OCI-M2 (cell line): ENCODE measurements at regions not wholly inside any gene's neighbourhood (a gene's known extent, or its start where the extent isn't known, plus 50 kb on each side); places are given as distances from the start of the nearest gene placed in this dataset.
"Not testable (repeated sequence)": the region's sequence is repeated elsewhere in the genome, so short reads cannot be mapped to it uniquely, and the experiment has no call there.

Experiments
- DNase-seq: peaks from one replicate; lab custom pipeline; 2025; ENCODE audit not compliant: unreplicated experiment; lab: John Stamatoyannopoulos, UW

DNA sequence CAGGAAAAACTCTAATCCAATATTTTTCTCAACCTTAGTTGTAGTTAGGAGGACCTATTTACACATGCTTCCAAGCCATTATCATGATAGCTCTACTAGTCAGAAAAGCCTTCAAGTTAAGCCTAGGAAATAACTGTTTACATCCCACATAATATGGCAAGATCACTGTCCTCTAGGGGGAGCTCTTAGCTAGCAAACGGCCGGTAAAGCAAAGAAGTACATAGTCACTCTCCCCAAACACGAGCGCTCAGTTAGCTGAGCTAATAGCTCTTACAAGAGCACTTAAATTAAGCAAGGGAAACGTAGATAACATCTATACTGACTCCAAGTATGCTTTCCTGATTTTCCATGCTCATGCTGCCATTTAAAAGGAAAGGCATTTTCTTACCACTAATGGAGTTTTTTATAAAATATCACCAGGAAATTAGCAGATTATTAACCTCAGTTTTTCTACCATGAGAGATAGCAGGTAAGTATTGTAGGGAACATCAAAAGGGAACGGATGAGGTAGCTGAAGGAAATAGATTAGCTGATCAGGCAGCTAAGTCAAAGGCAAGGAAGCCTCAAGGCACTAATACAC is 100.6 kb upstream of the PABPC3 start:
- peak; percentile 16 for DNase-seq

DNA sequence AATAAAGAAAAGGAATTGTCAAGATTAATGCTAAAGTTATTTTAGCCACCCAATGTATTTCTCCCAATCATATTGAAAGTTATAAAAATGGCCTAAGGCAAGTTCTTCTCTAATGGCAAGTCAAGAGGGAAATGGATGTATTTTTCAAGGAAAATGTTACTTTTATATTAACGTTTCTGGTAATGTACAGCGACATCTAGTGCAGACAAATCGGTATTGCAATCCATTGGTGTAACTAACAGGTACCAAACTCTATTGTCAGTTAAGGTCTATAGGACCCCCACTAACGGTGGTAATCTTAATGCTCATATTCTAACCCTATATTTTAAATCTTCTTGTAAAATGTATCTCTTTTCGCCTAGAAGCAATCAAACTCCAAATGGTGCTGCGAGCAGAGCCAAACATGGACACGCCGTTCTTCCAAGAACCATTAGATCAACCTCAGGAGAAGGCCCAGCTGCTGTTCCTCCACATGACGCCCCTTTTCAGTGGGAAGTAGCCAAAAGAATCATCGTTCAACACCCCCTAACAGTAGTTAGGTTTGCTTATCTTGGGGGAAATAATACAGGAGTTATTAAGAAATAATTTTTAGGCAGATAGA is 98.5 kb upstream of the PABPC3 start:
- DNase-seq, result no peak

GRCh38 chr13:24998433-24998832 is 97.5 kb upstream of the PABPC3 start:
- no peak for DNase-seq

GRCh38 chr13:25001476-25002206 is 94.3 kb upstream of the PABPC3 start:
- no peak for DNase-seq

DNA sequence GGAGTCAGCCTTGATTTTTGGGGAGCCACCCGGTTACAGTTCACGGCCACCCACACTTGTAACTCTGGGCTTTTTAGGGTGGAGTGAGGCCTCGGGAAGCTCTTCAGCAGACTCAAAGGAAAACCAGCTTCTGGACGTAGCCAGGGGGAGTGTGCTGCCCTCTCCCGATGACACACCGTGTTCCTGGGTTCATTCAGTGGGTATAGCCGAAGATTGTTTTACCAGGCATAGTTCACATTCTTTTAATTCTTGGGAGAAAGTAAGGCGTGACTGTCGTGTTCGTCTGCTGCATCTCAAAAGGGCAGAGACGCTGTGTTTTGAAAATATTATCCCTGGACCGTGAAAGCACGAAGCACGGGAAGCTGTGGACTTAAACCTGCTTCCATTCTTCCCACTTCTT is 93.6 kb upstream of the PABPC3 start:
- DNase-seq, result not testable (repeated sequence)

GRCh38 chr13:25004489-25004888 is 91.4 kb upstream of the PABPC3 start:
- not testable (repeated sequence) for DNase-seq

GRCh38 chr13:25005050-25005497 is 90.9 kb upstream of the PABPC3 start:
- DNase-seq, result not testable (repeated sequence)

- not testable (repeated sequence) for DNase-seq
Measured at GRCh38 chr13:25007389-25007788, 88.5 kb upstream of the PABPC3 start.

DNA sequence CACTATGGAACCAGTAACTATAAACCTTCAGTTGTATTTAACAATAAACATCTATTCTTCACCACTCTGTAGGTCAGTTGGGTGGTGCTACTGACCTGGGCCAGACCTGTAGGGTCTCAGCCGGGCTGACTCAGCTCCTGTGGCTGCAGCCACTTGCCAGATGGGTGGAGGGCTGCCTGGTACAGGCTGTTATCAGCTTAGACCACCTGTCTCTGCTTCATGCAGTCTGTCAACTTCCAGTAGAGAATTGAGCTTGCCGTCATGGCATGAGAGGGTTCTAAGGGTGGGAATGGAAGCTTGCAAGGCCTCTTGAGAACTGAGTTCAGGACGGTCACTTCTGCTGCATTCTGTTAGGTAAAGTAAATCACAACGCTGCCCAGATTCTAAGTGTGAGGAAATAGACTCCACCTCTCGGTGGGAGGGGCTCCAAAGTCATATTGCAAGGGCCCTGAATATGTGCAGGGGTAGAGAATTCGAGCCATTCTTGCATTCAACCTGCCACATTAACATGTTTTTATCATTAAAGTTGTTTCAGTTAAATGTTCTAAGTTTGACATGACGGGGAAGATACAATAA is 81.5 kb upstream of the PABPC3 start:
- DNase-seq, result not testable (repeated sequence)

DNA sequence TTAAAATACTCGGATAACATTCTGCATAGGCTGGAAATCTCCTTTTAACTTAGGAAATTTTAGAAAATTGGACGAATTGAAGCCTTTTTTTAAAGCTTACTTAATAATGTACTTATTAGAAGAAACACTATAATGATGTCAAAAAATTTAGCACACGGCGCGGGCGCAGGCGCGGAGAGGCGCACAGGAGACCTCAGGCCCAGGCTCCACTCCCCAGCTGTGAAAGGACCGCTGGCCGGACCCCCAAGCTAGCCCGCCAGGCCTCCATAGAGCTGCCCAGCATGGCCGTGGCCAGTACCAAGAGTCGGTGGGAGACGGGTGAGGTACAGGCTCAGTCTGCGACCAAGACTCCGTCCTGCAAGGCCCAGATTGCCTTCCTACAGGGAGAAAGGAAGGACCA is 78.8 kb upstream of the PABPC3 start:
- not testable (repeated sequence) for DNase-seq

- not testable (repeated sequence) for DNase-seq
Measured at GRCh38 chr13:25017808-25018728, 77.9 kb upstream of the PABPC3 start.

DNA sequence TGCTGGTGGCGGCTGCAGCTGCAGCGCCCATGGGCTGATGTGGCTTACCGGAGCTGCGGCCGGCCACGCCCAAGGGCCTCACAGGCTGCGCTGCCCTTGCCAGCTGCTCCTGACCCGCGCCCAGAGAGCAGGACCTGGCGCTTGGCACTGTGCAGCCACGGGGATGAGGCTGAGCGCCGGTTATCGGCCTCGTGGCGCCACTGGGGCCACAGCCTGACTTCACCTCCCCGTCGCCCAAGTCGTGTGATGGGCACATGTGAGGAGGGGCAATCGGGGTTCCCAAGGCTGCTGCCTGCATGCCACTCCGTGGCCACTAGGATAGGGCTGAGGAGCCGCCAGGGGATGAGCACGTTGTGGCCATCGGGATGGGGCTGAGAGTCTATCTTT is 77.2 kb upstream of the PABPC3 start:
- no peak for DNase-seq

DNA sequence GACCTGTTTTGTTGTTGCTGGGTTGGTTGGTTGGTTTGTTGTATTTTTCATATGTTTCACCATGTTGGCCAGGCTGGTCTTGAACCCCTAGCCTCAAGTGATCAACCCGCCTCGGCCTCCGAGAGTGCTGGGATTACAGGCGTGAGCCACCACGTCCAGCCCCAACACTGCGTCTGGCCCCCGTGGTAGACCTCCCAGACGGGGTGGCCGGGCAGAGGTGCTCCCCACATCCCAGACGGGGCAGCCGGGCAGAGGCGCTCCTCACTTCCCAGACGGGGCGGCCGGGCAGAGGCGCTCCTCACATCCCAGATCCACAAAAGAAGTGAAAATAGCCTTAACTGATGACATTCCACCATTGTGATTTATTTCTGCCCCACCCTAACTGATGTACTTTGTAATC is 76.2 kb upstream of the PABPC3 start:
- DNase-seq, result not testable (repeated sequence)

DNA sequence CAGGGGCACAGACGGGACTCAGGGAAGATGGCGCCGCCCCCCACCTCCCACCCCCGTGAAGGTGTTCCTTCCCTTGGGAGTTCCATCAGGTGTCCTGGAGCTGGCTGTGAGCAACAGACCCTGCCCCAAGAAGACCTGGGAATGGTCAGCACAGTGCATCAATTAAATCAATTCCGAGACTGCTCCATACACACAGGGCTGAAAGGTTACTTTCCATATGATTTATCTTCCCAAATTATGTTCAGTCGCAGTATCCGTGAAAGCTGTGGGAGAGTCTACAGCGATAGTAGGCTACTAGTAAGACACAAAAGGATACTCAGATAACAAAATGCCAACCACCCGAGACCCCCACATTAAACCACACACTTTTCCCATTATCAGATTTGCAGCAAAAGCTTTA is 71.8 kb upstream of the PABPC3 start:
- no peak for DNase-seq

DNA sequence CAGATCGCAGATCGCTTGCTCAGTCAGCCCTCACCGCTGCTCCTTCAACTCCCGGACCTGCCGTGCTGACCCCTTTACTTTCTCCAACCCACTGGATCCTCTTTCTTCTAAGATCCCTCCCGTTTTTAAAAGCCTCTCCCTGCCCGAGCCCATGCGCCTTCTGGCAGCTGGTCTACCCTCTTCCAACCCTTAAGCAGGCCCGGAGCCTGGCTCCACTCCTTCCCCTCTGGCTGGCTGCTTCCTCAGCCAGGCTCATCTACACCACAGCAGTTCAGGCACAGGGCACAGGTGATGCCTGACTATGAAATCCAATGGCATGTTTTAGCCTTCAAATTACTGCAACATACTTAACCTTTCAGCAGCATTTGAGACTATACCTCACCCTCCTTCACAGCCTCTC is 63.8 kb upstream of the PABPC3 start:
- DNase-seq, result no peak

DNA sequence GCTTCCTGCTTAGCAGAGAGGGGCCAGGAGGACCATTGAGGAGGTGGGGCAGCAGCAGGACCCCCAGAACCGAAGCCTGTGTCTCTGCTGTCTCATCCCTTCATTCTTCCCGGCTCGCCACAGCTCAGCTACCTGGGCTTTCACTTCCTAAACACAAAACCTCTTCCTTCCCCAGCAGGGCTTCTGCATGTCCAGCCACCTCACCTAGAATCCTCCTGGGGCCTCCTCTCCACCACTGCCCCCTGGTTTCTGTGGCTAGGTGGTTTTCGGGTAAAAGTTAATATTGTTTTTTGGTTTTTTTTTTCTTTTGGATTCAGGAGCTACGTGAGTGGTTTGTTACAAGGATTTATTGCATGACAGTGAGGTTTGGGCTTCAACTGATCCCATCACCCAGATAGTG is 61.8 kb upstream of the PABPC3 start:
- DNase-seq, result no peak

GRCh38 chr13:25037057-25037813 is 58.7 kb upstream of the PABPC3 start:
- DNase-seq, result no peak

GRCh38 chr13:25042151-25042865 is 53.6 kb upstream of the PABPC3 start:
- no peak for DNase-seq

- DNase-seq, result no peak
Measured at GRCh38 chr13:25044071-25044470, 51.9 kb upstream of the PABPC3 start.
